Glomerular endothelial cell (primary cell): ENCODE measurements at regions not wholly inside any gene's neighbourhood (a gene's known extent, or its start where the extent isn't known, plus 50 kb on each side); places are given as distances from the start of the nearest gene placed in this dataset.
"Not testable (repeated sequence)": the region's sequence is repeated elsewhere in the genome, so short reads cannot be mapped to it uniquely, and the experiment has no call there.

Source experiments
- DNase-seq: peaks from one replicate; pipeline ENCODE4 v3.0.0-alpha.2; 2011; ENCODE audit warnings: low read depth, low spot score; ENCODE audit errors: extremely low read depth

- DNase-seq = no peak
Observed at GRCh38 chr17:70369391-70369790, 200.1 kb downstream of the KCNJ2 start.

GRCh38 chr17:70370816-70371215, 201.5 kb downstream of the KCNJ2 start:
- DNase-seq = no peak

- no peak for DNase-seq
Observed at GRCh38 chr17:70373369-70373768, 204.0 kb downstream of the KCNJ2 start.

- no peak for DNase-seq
Observed at GRCh38 chr17:70374496-70374895, 205.2 kb downstream of the KCNJ2 start.

- no peak for DNase-seq
Observed at GRCh38 chr17:70375406-70375805, 206.1 kb downstream of the KCNJ2 start.

- no peak for DNase-seq
Observed at GRCh38 chr17:70375813-70376770, 206.8 kb downstream of the KCNJ2 start.

GRCh38 chr17:70377654-70378053, 208.3 kb downstream of the KCNJ2 start:
- DNase-seq = no peak

GRCh38 chr17:70378076-70378475, 208.7 kb downstream of the KCNJ2 start:
- peak; percentile 16 for DNase-seq

- DNase-seq = no peak
Observed at GRCh38 chr17:70379945-70380344, 210.6 kb downstream of the KCNJ2 start.

- not testable (repeated sequence) for DNase-seq
Observed at GRCh38 chr17:70381916-70382315, 212.6 kb downstream of the KCNJ2 start.

GRCh38 chr17:70388326-70388725, 219.0 kb downstream of the KCNJ2 start:
- DNase-seq = no peak

- DNase-seq = not testable (repeated sequence)
Observed at GRCh38 chr17:70389232-70389757, 220.0 kb downstream of the KCNJ2 start.

GRCh38 chr17:70390049-70390448, 220.7 kb downstream of the KCNJ2 start:
- no peak for DNase-seq

- DNase-seq = no peak
Observed at GRCh38 chr17:70394473-70395232, 225.3 kb downstream of the KCNJ2 start.

GRCh38 chr17:70405492-70406220, 236.3 kb downstream of the KCNJ2 start:
- no peak for DNase-seq

- no peak for DNase-seq
Observed at GRCh38 chr17:70407506-70407905, 238.2 kb downstream of the KCNJ2 start.

- no peak for DNase-seq
Observed at GRCh38 chr17:70408768-70409167, 239.4 kb downstream of the KCNJ2 start.

GRCh38 chr17:70414300-70414699, 245.0 kb downstream of the KCNJ2 start:
- no peak for DNase-seq

- DNase-seq = no peak
Observed at GRCh38 chr17:70420861-70421445, 251.6 kb downstream of the KCNJ2 start.

- DNase-seq = no peak
Observed at GRCh38 chr17:70422862-70423261, 253.5 kb downstream of the KCNJ2 start.
